BJ (cell line): ENCODE measurements at regions not wholly inside any gene's neighbourhood (a gene's known extent, or its start where the extent isn't known, plus 50 kb on each side); places are given as distances from the start of the nearest gene placed in this dataset.

Experiments
- CTCF ChIA-PET: fragments of 350-600 bp; formaldehyde crosslinking; extraction: SDS; loops from one replicate; lab custom pipeline; 2021; ENCODE audit warnings: antibody characterized with exemption, inconsistent platforms; lab: Yijun Ruan, JAX
- POLR2A ChIA-PET: fragments of 300-600 bp; sonication (Branson Sonifier 250); formaldehyde crosslinking; extraction: SDS; loops from one replicate; lab custom pipeline; 2021; ENCODE audit warnings: antibody characterized with exemption; lab: Charles Lee
- DNase-seq: peaks from one replicate; pipeline ENCODE4 v3.0.0-alpha.2; 2011; ENCODE audit warnings: low read depth
- H3K27me3 ChIP-seq: 2 replicates; pipeline ENCODE4 v1.6.0; 2011; ENCODE audit warnings: low read length; ENCODE audit not compliant: control insufficient read depth, insufficient read depth
- H3K36me3 ChIP-seq: 2 replicates; pipeline ENCODE4 v1.5.1; 2011; ENCODE audit warnings: low read length; ENCODE audit not compliant: control insufficient read depth, insufficient read depth
- H3K4me3 ChIP-seq: 2 replicates; pipeline ENCODE4 v1.5.1; 2011; ENCODE audit warnings: low read depth, mild to moderate bottlenecking, control low read depth, low read length
- TF ChIP-seq, protein P1 (sequence below): IDR thresholded peaks from 2 replicates; pipeline ENCODE4 v1.5.1; 2011; ENCODE audit warnings: low read depth, mild to moderate bottlenecking, control low read depth, inconsistent platforms, low read length, moderate library complexity; ENCODE audit not compliant: insufficient read depth

DNA sequence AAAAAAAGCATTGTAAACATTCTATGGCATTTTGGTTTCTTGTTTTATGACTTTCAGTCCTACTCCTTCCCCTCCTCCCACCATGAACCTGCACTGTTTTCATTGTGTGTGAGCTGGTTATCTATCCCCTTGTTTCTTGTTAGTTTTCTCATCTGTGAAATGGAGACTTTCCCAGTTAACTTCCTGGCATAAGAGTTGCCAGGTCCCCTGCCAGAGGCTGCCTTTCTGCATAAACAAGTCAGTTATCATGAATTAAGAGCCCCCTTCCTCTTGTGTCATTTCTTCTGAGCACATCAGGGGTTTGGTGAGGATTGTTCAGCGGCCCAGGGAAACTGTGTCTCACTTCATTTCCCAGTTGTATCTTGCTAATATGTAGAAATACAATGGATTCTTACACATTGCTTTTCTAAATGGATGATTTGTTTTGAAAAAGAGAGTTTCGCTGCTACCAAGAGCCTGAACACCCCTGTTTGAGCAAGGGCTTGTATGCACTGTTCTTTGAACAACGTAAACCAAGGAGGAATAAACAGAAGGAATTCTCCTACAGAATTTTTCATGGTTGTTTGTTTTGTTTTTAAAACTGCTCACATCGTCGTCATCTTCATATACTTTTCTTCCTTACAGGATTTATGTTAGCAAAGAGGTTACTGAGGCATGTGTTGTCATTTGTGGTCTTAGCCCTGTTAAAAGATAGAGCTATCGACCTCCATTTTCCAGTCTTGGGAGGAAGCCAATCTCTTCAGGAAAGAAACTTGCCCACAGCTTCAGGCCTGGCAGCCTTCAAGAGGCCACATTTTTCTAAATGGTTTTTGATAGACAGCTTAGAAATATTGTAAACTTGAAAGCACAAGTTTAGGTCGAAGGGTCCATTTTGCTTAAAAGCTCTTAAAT is 144.6 kb upstream of the IL12A start:
- no peak for DNase-seq
- Histone ChIP-seq H3K36me3 (no peaks in the 10 kb centered on the region), H3K4me3 (no peak overlapping the region), H3K27me3 (no peaks in the 10 kb centered on the region)
- POLR2A ChIA-PET, result no interaction called here
- CTCF ChIA-PET, result interaction anchor here (0.7 to 1.1 kb wide), 2 partner anchors 10 to 41 kb away, joined by 3 read pairs; no protein-coding TSS in a partner anchor
- TF ChIP-seq, protein P1, sequence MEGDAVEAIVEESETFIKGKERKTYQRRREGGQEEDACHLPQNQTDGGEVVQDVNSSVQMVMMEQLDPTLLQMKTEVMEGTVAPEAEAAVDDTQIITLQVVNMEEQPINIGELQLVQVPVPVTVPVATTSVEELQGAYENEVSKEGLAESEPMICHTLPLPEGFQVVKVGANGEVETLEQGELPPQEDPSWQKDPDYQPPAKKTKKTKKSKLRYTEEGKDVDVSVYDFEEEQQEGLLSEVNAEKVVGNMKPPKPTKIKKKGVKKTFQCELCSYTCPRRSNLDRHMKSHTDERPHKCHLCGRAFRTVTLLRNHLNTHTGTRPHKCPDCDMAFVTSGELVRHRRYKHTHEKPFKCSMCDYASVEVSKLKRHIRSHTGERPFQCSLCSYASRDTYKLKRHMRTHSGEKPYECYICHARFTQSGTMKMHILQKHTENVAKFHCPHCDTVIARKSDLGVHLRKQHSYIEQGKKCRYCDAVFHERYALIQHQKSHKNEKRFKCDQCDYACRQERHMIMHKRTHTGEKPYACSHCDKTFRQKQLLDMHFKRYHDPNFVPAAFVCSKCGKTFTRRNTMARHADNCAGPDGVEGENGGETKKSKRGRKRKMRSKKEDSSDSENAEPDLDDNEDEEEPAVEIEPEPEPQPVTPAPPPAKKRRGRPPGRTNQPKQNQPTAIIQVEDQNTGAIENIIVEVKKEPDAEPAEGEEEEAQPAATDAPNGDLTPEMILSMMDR, result no peak

DNA sequence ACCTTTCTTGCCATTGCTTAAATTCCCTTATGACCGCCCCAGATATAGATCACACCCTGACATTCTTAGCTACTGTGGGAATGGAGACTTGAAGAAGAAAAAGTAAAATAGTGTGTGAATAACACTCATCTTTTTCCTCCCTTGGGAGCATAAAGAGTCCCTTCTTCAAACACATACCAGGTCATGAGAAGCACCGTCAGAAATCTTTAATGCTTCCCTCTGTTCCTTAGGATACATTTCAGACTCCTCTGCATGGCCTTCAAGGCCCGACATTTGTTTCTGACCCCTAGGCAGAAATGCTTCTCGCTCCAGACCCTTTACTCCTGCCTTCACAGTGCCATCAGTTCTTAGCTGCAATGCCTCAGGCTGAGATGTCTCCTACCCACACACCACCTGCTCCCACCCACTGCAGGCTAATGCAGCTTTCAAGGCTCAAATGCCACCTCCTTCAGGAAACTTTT is 143.8 kb upstream of the IL12A start:
- TF ChIP-seq, protein P1, result no peak
- POLR2A ChIA-PET, result no interaction called here
- CTCF ChIA-PET, result interaction anchor here (0.7 to 1.1 kb wide), 2 partner anchors 10 to 40 kb away, joined by 3 read pairs; no protein-coding TSS in a partner anchor

GRCh38 chr3:159845737-159846136 is 142.9 kb upstream of the IL12A start:
- CTCF ChIA-PET, result no interaction called here
- TF ChIP-seq, protein P1, result no peak
- Histone ChIP-seq H3K4me3 (no peak overlapping the region), H3K27me3 (no peaks in the 10 kb centered on the region), H3K36me3 (no peaks in the 10 kb centered on the region)
- DNase-seq, result no peak
- POLR2A ChIA-PET, result no interaction called here

More for the DNA sequence above, 143.8 kb upstream of the IL12A start:
- Histone ChIP-seq H3K27me3 (no peaks in the 10 kb centered on the region), H3K36me3 (no peaks in the 10 kb centered on the region), H3K4me3 (no peak overlapping the region)
- no peak for DNase-seq

DNA sequence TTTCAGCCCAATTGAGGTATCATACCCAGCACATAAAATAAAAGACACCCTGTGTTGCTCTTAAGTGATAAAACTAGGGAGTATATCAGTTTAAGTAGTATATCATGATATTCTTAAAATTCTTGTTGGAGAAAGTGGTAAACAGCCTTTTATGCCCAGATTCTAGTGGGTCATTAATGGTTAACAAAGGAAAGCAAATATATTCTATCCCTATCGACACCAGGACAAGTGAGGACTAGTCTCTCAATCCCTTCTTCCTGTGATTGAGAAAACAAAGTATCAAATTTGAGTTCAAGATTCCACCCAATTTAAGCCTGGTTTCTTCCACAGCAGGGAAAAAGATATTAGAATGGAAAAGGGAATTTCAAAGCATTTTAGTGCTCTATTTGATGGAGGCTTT is 142.4 kb upstream of the IL12A start:
- no peak for DNase-seq
- Histone ChIP-seq H3K36me3 (no peaks in the 10 kb centered on the region), H3K27me3 (no peaks in the 10 kb centered on the region), H3K4me3 (no peak overlapping the region)
- TF ChIP-seq, protein P1, result no peak
- ChIA-PET POLR2A (no interaction called here), CTCF (no interaction called here)

GRCh38 chr3:159848348-159849118 is 140.1 kb upstream of the IL12A start:
- POLR2A ChIA-PET, result no interaction called here
- Histone ChIP-seq H3K27me3 (no peaks in the 10 kb centered on the region), H3K36me3 (no peaks in the 10 kb centered on the region), H3K4me3 (no peak overlapping the region)
- no peak for DNase-seq
- TF ChIP-seq, protein P1, result no peak
- CTCF ChIA-PET, result interaction anchor here (1.0 to 2.1 kb wide), 4 partner anchors 10 to 158 kb away, joined by 3 to 9 read pairs (median 4); partner anchors contain the start of gene IL12A
